ENCODE measurements at regions not wholly inside any gene's neighbourhood (a gene's known extent, or its start where the extent isn't known, plus 50 kb on each side); places are given as distances from the start of the nearest gene placed in this dataset.

DNA sequence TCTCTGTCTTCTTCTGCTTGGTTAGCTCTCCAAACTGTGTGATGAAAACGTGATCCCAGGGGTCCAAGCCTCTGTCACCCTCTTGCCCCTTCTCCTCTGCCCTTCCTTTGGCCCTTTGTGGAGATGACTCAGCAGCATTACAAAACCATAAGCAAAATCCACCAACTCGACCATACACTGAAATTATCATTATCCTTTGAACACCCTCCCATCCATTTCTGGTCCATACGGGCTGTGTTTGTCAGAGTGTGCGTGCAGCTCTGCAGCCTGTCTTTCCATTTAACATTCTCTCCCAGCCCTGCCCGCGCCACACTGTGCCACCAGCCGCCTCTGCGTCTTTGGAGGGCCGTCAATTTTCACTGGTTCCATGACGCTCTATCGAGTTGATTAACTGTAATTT is 69.2 kb downstream of the SLC25A47 start:
- DNase-seq (ENCODE audit: low spot score) = no peak
- in situ Hi-C loops (cut with MboI; ENCODE audit: low sequenced_read_pairs, unreplicated experiment) = loop anchor here (10.0 to 25.0 kb wide), 2 partner anchors 252 to 1245 kb away; no protein-coding TSS in a partner anchor
- TF ChIP-seq, protein P1, sequence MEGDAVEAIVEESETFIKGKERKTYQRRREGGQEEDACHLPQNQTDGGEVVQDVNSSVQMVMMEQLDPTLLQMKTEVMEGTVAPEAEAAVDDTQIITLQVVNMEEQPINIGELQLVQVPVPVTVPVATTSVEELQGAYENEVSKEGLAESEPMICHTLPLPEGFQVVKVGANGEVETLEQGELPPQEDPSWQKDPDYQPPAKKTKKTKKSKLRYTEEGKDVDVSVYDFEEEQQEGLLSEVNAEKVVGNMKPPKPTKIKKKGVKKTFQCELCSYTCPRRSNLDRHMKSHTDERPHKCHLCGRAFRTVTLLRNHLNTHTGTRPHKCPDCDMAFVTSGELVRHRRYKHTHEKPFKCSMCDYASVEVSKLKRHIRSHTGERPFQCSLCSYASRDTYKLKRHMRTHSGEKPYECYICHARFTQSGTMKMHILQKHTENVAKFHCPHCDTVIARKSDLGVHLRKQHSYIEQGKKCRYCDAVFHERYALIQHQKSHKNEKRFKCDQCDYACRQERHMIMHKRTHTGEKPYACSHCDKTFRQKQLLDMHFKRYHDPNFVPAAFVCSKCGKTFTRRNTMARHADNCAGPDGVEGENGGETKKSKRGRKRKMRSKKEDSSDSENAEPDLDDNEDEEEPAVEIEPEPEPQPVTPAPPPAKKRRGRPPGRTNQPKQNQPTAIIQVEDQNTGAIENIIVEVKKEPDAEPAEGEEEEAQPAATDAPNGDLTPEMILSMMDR (IDR thresholded peaks at IDR 0.05; ENCODE audit: borderline replicate concordance, control extremely low read depth, extremely low read depth, insufficient read depth, missing control alignments) = no peak

DNA sequence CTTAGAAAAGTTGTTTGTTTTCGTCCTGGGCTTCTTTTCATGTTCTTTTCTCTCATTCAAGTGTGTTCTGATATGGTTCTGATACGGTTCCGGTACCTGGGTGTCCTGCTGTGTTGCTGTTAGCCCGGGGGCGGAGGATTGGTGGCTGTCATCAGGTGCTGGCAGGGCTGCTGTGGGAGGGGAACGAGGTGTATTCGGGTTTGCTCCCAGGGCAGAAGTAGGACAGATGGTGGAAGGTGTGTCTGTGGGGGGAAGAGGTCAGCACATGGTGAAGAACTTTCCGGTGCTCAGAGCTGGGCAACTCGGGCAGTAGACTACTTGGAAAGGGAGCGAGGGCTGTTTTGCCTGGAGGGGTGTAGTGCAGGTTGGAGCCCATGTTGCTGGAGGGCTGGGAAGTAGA is 70.2 kb downstream of the SLC25A47 start:
- TF ChIP-seq, protein P1 (IDR thresholded peaks at IDR 0.05; ENCODE audit: borderline replicate concordance, control extremely low read depth, extremely low read depth, insufficient read depth, missing control alignments) = no peak
- in situ Hi-C loops (cut with MboI; ENCODE audit: low sequenced_read_pairs, unreplicated experiment) = loop anchor here (10.0 to 25.0 kb wide), 2 partner anchors 251 to 1244 kb away; no protein-coding TSS in a partner anchor
- DNase-seq (ENCODE audit: low spot score) = no peak

DNA sequence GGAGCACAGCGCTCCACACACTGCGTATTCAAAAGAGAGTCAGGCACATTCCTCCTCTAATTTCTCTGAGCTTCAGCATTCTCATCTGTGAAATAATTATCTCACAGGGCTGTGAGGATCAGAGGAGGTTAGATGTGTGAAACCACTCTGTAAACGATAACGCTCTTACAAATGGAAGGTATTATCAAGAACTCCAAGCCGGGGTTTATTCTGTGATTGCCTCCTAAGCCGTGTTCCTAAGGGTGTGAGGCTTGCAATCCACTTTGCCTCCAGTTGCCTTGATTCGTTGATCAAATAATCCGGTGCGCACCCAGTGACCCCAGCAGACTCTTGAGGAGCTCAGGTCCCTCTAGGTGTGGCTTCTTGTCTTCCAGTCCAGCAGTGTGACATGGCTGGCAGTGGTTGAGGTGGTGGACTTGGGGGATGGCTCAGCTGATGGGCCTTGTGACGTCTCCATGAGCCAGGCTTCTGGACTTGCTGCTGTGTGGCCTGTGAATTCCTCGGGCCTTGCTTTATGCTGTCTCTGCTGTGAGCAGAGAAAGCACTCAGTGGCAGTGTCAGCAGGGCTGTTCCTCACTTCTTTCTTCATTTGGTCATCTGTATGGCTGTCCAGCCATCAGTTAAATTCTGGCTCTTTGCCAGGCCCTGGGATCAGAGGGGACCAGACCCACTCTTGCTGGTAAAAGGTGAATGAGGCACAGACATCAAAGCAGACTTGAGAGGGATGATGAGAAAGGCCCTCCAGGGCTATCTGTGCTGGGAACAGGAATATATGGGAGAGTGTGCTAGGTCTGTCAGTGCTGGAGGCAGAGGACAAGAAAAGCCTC is 71.0 kb downstream of the SLC25A47 start:
- in situ Hi-C loops (cut with MboI; ENCODE audit: low sequenced_read_pairs, unreplicated experiment) = loop anchor here (10.0 to 25.0 kb wide), 2 partner anchors 251 to 1243 kb away; no protein-coding TSS in a partner anchor
- DNase-seq (ENCODE audit: low spot score) = no peak
- TF ChIP-seq, protein P1 (IDR thresholded peaks at IDR 0.05; ENCODE audit: borderline replicate concordance, control extremely low read depth, extremely low read depth, insufficient read depth, missing control alignments) = no peak

DNA sequence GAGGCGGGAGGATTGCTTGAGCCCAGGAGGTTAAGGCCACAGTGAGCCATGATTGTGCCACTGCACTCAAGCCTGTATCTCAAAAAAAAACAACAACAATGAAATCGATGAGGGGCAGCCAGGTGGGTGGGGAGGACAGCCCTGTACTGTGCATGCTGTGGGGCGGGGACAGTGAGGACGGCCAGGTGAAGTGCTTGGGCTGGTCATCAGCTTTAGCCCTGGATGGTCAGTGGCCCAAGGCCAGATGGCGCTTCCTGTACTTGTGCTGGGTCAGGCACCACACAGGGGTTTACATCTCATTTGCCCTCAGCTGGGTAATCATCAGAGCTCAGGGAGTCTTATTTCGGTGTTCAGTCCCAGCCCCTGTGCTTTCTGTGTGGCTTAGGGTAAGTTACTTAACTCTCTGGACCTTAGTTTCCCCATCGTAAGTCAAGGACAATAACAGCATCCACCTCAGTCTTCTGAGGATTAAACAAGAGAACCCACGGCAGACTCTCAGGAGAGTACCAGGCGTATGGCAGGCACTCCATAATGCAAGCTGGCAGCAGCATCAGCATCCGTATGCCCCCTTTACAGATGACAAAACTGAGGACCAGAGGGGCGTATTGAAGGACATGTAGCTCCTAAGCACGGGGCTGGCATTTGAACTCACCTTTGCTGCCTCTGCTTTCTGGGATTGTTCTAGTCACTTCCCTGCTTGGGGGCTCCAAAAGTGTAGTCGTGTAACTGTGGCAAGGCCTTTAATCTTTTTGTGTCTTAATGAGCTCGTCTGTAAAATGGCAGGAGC is 71.9 kb downstream of the SLC25A47 start:
- in situ Hi-C loops (cut with MboI; ENCODE audit: low sequenced_read_pairs, unreplicated experiment) = loop anchor here (10.0 to 25.0 kb wide), 2 partner anchors 250 to 1242 kb away; no protein-coding TSS in a partner anchor
- DNase-seq (ENCODE audit: low spot score) = no peak
- TF ChIP-seq, protein P1 (IDR thresholded peaks at IDR 0.05; ENCODE audit: borderline replicate concordance, control extremely low read depth, extremely low read depth, insufficient read depth, missing control alignments) = no peak

DNA sequence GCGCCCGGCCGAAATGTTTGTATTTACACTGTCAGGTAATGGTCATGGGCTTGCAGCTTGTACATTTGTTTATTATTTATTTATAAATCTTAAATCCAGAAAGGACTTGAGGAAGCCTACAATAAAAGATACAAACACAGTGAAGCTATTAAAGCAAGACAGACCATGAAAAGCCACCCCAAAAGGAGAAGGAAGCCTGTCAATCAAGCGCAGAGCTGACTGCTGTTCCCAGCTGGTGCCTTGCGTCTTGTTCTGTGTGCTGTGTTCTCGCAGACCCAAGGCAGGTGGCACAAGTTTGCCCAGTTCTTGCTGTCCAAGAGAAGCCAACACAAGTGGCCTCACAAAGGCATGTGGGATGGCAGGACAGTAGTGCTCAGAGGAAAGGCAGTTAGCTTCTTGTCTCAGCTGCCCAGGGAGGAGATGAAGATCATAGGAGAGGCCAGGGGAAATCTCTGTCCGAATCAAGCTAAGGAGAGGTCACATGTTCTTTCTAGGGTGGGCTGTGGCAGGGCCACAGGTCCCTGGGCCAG is 73.2 kb downstream of the SLC25A47 start:
- TF ChIP-seq, protein P1 (IDR thresholded peaks at IDR 0.05; ENCODE audit: borderline replicate concordance, control extremely low read depth, extremely low read depth, insufficient read depth, missing control alignments) = no peak
- DNase-seq (ENCODE audit: low spot score) = no peak
- in situ Hi-C loops (cut with MboI; ENCODE audit: low sequenced_read_pairs, unreplicated experiment) = loop anchor here (10.0 to 25.0 kb wide), 2 partner anchors 248 to 1241 kb away; no protein-coding TSS in a partner anchor

DNA sequence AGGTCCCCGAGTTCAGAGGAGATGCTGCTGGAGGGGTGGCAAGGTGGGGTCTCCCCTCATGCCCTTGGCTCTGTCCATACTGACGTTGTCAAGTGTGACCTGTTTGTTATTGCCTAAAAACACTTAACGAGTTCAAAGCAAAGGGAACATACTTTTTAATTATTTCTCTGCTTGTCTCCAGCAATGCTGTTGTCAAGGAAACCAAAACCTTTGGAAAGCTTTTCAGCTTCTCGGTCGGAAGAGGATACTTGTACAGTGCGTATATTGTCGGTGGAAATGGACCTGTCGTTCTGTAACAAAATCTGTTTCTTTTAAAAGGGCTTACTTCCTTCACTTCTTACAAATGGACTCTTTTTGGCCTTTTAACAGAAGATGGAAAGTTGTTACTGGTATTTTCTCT is 73.9 kb downstream of the SLC25A47 start:
- DNase-seq (ENCODE audit: low spot score) = no peak
- in situ Hi-C loops (cut with MboI; ENCODE audit: low sequenced_read_pairs, unreplicated experiment) = loop anchor here (10.0 to 25.0 kb wide), 2 partner anchors 248 to 1240 kb away; no protein-coding TSS in a partner anchor
- TF ChIP-seq, protein P1 (IDR thresholded peaks at IDR 0.05; ENCODE audit: borderline replicate concordance, control extremely low read depth, extremely low read depth, insufficient read depth, missing control alignments) = no peak
